ENCODE measurements at regions not wholly inside any gene's neighbourhood (a gene's known extent, or its start where the extent isn't known, plus 50 kb on each side); places are given as distances from the start of the nearest gene placed in this dataset.
A peak's percentile ranks its signal among the peaks of the same experiment; 100 is the strongest.

DNA sequence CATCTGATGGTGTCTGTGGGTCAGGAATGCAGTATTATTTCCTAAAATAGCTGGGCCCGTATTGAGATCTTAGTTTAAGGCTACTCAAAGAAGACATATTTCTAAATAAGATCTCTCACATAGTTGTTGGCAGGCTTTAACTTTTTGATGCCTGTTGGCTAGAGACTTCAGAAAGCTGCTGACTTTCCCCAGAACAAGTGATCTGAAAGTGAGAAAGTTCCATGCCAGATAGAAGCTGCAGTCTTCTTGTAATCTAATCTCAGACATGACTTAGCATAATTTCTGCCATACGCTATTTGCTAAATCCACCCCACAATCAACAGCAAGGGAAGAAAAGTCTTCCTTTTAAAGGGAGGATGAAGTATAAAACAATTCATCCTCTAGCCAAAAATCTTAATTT is 867.1 kb downstream of the IGSF11 start:
- intact Hi-C loops (cut with DNase I; ENCODE audit: low total_unique reads) = no loop called here
- H3K27me3 ChIP-seq (replicated peaks in 1 of 7) = no peaks in the 10 kb centered on the region
- no peaks in the 10 kb centered on the region for H3K4me1 ChIP-seq
- no peak overlapping the region for H3K27ac ChIP-seq
- H3K36me3 ChIP-seq = no peaks in the 10 kb centered on the region
- TF ChIP-seq POLR2A (IDR thresholded peaks at IDR 0.05) (no peak), POLR2AphosphoS5 (IDR thresholded peaks at IDR 0.05) (no peak)
- TF ChIP-seq, protein P1, sequence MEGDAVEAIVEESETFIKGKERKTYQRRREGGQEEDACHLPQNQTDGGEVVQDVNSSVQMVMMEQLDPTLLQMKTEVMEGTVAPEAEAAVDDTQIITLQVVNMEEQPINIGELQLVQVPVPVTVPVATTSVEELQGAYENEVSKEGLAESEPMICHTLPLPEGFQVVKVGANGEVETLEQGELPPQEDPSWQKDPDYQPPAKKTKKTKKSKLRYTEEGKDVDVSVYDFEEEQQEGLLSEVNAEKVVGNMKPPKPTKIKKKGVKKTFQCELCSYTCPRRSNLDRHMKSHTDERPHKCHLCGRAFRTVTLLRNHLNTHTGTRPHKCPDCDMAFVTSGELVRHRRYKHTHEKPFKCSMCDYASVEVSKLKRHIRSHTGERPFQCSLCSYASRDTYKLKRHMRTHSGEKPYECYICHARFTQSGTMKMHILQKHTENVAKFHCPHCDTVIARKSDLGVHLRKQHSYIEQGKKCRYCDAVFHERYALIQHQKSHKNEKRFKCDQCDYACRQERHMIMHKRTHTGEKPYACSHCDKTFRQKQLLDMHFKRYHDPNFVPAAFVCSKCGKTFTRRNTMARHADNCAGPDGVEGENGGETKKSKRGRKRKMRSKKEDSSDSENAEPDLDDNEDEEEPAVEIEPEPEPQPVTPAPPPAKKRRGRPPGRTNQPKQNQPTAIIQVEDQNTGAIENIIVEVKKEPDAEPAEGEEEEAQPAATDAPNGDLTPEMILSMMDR (IDR thresholded peaks at IDR 0.05 in 8 of 11, conservative IDR thresholded peaks at IDR 0.05 in 3 of 11) = no peak
- no peak for DNase-seq
- H3K4me3 ChIP-seq = no peak overlapping the region
- H3K9me3 ChIP-seq = peaks cover 0 to 40% (median 20%) of the 10 kb centered on the region in 8 donors
- WGBS, 5 donors = 67 to 84% (median 74%) methylated on average over 2 of the region's 2 CpGs

DNA sequence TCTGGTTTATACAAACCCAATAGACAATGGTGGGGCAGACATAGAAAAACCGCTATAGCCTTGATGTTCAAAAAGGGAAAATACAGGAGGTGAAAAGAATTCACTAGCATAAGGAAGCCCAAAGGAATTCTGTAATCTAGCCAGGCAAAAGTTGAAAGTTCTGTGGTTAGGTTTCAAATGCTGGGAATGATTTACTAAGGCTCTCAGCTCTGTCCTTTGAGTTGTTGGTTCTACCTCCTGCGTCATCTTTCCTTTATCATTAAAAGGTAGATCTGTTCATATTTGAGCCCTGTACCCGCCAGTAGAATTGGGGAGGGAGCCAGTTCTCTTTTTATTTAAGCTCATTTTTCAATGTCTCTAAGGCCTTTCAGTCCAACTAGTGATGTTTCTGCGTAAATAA is 866.5 kb downstream of the IGSF11 start:
- no peaks in the 10 kb centered on the region for H3K36me3 ChIP-seq
- intact Hi-C loops (cut with DNase I; ENCODE audit: low total_unique reads) = no loop called here
- no peak overlapping the region for H3K27ac ChIP-seq
- 81 to 86% (median 84%) methylated on average over 4 of the region's 4 CpGs for WGBS, 5 donors
- H3K27me3 ChIP-seq (replicated peaks in 1 of 7) = no peaks in the 10 kb centered on the region
- TF ChIP-seq, protein P1 (IDR thresholded peaks at IDR 0.05 in 8 of 11, conservative IDR thresholded peaks at IDR 0.05 in 3 of 11) = no peak
- TF ChIP-seq POLR2AphosphoS5 (IDR thresholded peaks at IDR 0.05) (no peak), POLR2A (IDR thresholded peaks at IDR 0.05) (no peak)
- H3K9me3 ChIP-seq = peaks cover 0 to 39% (median 15%) of the 10 kb centered on the region in 8 donors
- H3K4me1 ChIP-seq = no peaks in the 10 kb centered on the region
- DNase-seq = no peak
- H3K4me3 ChIP-seq = no peak overlapping the region

DNA sequence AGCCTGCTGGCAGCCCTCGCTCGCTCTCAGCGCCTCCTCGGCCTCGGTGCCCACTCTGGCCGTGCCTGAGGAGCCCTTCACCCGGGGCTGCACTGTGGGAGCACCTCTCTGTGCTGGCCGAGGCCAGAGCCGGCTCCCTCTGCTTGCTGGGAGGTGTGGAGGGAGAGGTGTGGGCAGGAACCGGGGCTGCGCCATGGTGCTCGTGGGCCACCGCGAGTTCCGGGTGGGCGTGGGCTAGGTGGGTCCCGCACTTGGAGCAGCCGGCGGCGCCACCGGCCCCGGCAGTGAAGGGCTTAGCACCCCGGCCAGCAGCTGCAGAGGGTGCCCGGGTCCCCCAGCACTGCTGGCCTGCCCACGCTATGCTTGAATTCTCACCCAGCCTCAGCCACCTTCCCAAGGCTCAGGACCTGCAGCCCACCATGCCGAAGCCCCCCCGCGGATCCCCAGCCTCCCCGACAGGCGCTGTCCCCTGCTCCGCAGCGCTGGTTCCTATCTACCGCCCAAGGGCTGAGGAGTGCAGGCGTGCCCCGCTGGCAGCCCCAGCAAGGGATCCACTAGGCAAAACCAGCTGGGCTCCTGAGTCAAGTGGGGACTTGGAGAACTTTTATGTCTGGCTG is 863.3 kb downstream of the IGSF11 start:
- Histone ChIP-seq H3K27ac (no peak overlapping the region), H3K27me3 (replicated peaks in 1 of 7) (no peaks in the 10 kb centered on the region), H3K4me1 (no peaks in the 10 kb centered on the region), H3K9me3 (peaks cover 0 to 46% (median 13%) of the 10 kb centered on the region in 8 donors), H3K36me3 (no peaks in the 10 kb centered on the region), H3K4me3 (no peak overlapping the region)
- TF ChIP-seq POLR2AphosphoS5 (IDR thresholded peaks at IDR 0.05) (no peak), POLR2A (IDR thresholded peaks at IDR 0.05) (no peak)
- TF ChIP-seq, protein P1 (IDR thresholded peaks at IDR 0.05 in 8 of 11, conservative IDR thresholded peaks at IDR 0.05 in 3 of 11) = no peak
- peak; percentile 70 for DNase-seq
- WGBS, 5 donors = 88 to 97% (median 95%) methylated on average over 13 to 35 of the region's 35 CpGs
- intact Hi-C loops (cut with DNase I; ENCODE audit: low total_unique reads) = no loop called here

DNA sequence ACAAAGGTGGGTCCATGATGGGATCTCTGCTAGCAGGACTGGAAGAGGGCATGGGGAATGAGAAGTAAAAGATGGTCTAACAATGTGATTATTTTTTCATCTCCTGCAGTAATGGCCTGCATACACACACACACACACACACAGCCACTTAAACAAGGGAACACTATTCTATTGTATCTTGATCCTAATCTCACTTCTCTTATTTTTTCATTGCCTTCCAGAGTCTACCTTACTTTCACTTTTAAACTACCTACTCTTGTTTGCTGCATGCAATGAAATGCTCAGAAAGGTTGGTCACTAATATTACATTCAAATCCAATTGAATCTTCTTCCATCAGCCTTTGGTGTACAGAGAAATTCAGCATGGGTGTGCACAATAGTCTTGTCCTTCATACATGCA is 853.8 kb downstream of the IGSF11 start:
- TF ChIP-seq, protein P1 (IDR thresholded peaks at IDR 0.05 in 8 of 11, conservative IDR thresholded peaks at IDR 0.05 in 3 of 11) = no peak
- no peak for TF ChIP-seq POLR2A (IDR thresholded peaks at IDR 0.05)
- no peak for TF ChIP-seq POLR2AphosphoS5 (IDR thresholded peaks at IDR 0.05)
- Histone ChIP-seq H3K27ac (no peak overlapping the region), H3K36me3 (no peaks in the 10 kb centered on the region), H3K4me1 (no peaks in the 10 kb centered on the region), H3K4me3 (no peak overlapping the region), H3K27me3 (replicated peaks in 1 of 7) (no peaks in the 10 kb centered on the region), H3K9me3 (peaks cover 0 to 10% (median 0%) of the 10 kb centered on the region in 8 donors)
- DNase-seq = no peak
- intact Hi-C loops (cut with DNase I; ENCODE audit: low total_unique reads) = no loop called here

All from spleen (tissue), 11 donors.